Fibroblast of mammary gland (primary cell): ENCODE measurements at regions not wholly inside any gene's neighbourhood (a gene's known extent, or its start where the extent isn't known, plus 50 kb on each side); places are given as distances from the start of the nearest gene placed in this dataset.

Experiments
- DNase-seq: peaks from one replicate; pipeline ENCODE4 v3.0.0-alpha.2; 2010; ENCODE audit warnings: low read depth
- H3K4me3 ChIP-seq: 2 replicates; pipeline ENCODE4 v1.5.1; 2011; ENCODE audit warnings: low read depth, mild to moderate bottlenecking, low read length, moderate library complexity; ENCODE audit not compliant: control insufficient read depth
- TF ChIP-seq, protein P1 (sequence below): conservative IDR thresholded peaks from 2 replicates; pipeline ENCODE4 v1.5.1; 2011; ENCODE audit warnings: low read depth, low read length, inconsistent platforms; ENCODE audit not compliant: control insufficient read depth, insufficient read depth

DNA sequence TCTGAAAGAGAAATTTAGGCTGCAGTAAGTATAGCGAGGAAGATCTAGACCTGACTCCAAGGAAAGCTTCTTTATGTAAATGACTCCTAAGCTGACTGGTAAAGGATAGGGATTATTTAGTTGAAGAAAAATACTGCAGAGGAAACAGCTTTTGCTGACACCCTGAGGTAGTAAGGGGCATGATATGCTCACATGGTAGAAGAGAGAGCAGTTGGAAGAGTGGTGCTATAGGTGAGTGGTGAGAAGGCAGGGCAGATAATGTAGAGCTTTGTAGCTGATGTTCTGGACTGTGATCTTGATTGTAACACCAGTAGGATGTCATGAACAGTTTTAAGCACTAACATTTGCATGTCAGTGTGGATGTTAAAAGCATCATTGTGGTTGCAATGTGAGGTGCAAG is 639.1 kb upstream of the SLC39A10 start:
- TF ChIP-seq, protein P1, sequence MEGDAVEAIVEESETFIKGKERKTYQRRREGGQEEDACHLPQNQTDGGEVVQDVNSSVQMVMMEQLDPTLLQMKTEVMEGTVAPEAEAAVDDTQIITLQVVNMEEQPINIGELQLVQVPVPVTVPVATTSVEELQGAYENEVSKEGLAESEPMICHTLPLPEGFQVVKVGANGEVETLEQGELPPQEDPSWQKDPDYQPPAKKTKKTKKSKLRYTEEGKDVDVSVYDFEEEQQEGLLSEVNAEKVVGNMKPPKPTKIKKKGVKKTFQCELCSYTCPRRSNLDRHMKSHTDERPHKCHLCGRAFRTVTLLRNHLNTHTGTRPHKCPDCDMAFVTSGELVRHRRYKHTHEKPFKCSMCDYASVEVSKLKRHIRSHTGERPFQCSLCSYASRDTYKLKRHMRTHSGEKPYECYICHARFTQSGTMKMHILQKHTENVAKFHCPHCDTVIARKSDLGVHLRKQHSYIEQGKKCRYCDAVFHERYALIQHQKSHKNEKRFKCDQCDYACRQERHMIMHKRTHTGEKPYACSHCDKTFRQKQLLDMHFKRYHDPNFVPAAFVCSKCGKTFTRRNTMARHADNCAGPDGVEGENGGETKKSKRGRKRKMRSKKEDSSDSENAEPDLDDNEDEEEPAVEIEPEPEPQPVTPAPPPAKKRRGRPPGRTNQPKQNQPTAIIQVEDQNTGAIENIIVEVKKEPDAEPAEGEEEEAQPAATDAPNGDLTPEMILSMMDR, result no peak
- no peak for DNase-seq
- no peak overlapping the region for H3K4me3 ChIP-seq

DNA sequence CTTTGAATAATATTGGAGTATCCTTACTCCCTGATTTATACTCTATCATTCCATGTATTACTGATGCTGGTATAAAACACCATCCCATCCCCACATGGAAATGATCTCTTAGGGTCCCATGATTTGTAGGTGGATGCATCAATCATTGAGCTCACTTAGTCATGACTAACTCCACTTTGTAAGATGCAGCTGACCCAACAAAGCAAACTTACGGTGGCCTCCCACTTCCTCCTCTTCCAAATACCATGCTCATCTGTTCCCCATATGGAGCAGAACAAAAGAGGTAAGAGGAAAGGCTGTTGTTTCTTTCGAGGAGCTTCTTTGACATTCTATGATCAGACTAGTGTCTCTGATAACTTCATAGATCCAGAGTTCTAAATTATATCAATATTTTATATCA is 640.2 kb upstream of the SLC39A10 start:
- peak; percentile 73 for DNase-seq
- TF ChIP-seq, protein P1, result no peak
- no peak overlapping the region for H3K4me3 ChIP-seq

DNA sequence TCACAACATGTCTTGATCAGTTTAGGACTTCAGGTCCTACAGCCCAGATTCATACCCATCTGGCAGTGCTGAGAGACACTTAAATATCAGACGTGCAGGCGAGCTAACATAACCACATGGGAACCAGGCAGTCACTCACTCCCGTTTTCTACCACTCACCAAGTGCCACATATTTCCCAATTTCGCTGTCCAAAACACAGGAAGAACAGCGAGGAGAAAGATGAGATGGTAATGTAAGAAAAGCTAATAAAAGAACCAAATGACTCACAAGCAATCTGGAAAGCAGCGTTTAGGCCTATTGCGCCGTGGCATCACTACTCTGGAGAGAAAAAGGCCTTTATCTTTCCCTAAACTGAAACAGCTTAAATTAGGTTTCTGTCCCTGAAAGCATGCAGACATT is 647.8 kb upstream of the SLC39A10 start:
- DNase-seq, result peak; percentile 71
- TF ChIP-seq, protein P1, result no peak

DNA sequence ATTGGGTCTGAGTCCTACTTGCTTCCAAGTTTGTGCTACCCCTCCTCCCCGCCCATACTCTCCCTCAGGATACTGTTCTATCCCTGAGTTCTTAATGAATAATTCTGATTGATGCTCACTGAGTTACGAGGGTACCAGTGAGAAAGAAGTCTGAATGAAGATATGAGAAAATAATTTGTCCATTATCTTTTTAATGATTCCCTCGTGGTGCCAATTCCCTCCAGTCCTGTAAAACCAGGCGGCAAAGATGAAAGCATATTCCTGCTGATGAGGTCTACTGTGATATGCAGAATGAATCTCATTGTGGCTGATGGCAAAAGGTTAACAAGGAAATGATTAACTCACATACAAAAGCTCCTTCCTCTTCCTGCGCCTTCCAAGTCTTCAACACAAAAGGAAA is 650.2 kb upstream of the SLC39A10 start:
- H3K4me3 ChIP-seq, result no peak overlapping the region
- TF ChIP-seq, protein P1, result no peak
- DNase-seq, result no peak

More for the DNA sequence above, 647.8 kb upstream of the SLC39A10 start:
- H3K4me3 ChIP-seq, result no peak overlapping the region

DNA sequence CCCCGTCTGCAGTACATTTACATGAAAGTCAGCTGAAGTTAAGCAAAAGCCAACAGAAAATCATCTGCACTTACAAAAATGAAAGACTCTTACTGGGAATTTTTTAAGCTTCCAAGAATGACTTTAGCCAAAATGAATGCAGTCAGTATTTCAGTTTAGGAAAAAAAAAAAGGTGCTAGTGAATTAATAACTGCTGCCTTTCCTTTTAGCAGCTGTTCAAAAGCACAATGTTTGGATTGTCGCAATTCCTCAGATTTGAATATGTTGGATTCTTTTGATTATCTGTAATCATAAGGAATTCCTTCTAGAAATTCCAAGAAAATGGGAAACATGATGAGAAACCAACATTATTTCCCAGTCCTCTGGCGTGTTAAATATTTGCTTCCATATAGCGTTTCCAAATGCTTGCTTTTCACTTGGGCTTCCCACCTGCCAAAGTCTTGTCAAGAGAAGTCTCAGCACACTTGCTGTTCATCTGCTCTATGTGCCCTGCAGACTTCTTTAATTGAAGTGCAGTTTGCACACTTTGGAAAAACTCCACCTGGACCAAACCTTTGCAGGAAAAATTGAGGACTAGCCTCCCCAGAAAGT is 653.0 kb upstream of the SLC39A10 start:
- TF ChIP-seq, protein P1, result no peak
- DNase-seq, result no peak
- no peak overlapping the region for H3K4me3 ChIP-seq

DNA sequence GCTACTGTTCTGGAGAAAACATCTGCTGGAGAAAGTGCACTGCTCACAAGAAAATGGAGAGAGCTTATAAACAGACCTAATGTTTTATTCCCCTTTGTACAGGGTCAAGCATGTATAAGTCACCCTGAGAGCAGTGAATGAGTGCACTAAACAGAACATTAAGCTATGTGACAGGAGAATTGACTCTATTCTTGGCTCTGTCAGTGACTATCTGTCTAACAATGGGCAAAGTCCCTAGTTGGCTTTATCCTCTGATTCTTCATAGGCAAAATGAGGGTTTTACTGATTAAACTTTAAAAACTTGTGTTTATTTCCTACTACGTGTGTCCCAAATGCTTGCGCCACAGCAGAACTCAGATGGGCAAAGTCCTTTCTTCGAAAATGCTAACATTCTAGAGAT is 655.1 kb upstream of the SLC39A10 start:
- TF ChIP-seq, protein P1, result no peak
- DNase-seq, result no peak
- no peak overlapping the region for H3K4me3 ChIP-seq

DNA sequence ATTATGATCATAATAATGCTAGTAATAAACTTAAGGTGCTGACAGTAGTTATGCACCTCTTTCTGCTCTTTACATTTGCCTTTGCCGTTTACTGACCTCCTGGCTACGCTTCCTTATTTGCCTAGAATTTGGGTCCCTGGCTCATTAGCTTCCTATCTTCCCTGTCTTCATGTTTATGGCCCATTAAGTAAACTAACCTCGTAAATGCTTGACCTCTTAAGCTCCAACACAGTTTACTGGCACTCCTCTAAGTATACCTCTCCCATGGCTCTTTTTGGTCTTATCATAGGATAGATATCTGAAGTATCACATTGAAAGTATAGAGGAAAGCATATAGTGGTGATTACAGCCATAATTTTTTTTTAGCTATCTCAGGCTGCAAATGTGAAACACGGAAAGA is 657.3 kb upstream of the SLC39A10 start:
- no peak for DNase-seq
- TF ChIP-seq, protein P1, result no peak
- no peak overlapping the region for H3K4me3 ChIP-seq
